Skeletal muscle tissue (tissue), 3 donors: ENCODE measurements at regions not wholly inside any gene's neighbourhood (a gene's known extent, or its start where the extent isn't known, plus 50 kb on each side); places are given as distances from the start of the nearest gene placed in this dataset.

Experiments used
- H3K27ac ChIP-seq: one replicate; pipeline ENCODE4 v1.7.0; 2013; ENCODE audit warnings: mild to moderate bottlenecking, low read depth, low read length, inconsistent platforms
- H3K27me3 ChIP-seq, 3 donors: one replicate each; pipeline ENCODE4 v1.7.0; 2013; ENCODE audit warnings: low read length in 3 of 3; ENCODE audit not compliant: control insufficient read depth in 3 of 3, insufficient read depth in 3 of 3
- H3K36me3 ChIP-seq, 3 donors: one replicate each; pipeline ENCODE4 v1.7.0; 2013; ENCODE audit warnings: low read length in 3 of 3; ENCODE audit not compliant: control insufficient read depth in 3 of 3, insufficient read depth in 3 of 3
- H3K4me1 ChIP-seq, 3 donors: one replicate each; pipeline ENCODE4 v1.7.0; 2013; ENCODE audit warnings: low read length in 3 of 3, mild to moderate bottlenecking in 3 of 3; ENCODE audit not compliant: control insufficient read depth in 3 of 3, insufficient read depth in 3 of 3
- H3K4me3 ChIP-seq, 3 donors: one replicate each; pipeline ENCODE4 v1.7.0; 2013; ENCODE audit warnings: low read length in 3 of 3
- H3K9ac ChIP-seq, 3 donors: one replicate each; pipeline ENCODE4 v1.7.0; 2013; ENCODE audit warnings: low read length in 3 of 3, mild to moderate bottlenecking in 3 of 3, moderate library complexity in 2 of 3, low read depth in 1 of 3
- H3K9me3 ChIP-seq, 3 donors: one replicate each; pipeline ENCODE4 v1.7.0; 2013; ENCODE audit warnings: low read length in 3 of 3; ENCODE audit not compliant: control insufficient read depth in 3 of 3
- donor health status: Osteomylitis.

GRCh38 chr2:163177592-163177991 is 339.0 kb upstream of the KCNH7 start:
- Histone ChIP-seq H3K27ac (no peak overlapping the region), H3K4me3 (no peak overlapping the region), H3K36me3 (no peaks in the 10 kb centered on the region)

GRCh38 chr2:163175294-163175693 is 336.7 kb upstream of the KCNH7 start:
- H3K9ac ChIP-seq, result no peak overlapping the region
- H3K36me3 ChIP-seq, result no peaks in the 10 kb centered on the region
- no peak overlapping the region for H3K27ac ChIP-seq
- H3K9me3 ChIP-seq, result no peaks in the 10 kb centered on the region
- no peaks in the 10 kb centered on the region for H3K4me1 ChIP-seq
- H3K27me3 ChIP-seq, result no peaks in the 10 kb centered on the region
- no peak overlapping the region for H3K4me3 ChIP-seq

More at GRCh38 chr2:163177592-163177991, 339.0 kb upstream of the KCNH7 start:
- Histone ChIP-seq H3K9ac (no peak overlapping the region), H3K9me3 (no peaks in the 10 kb centered on the region), H3K27me3 (no peaks in the 10 kb centered on the region), H3K4me1 (no peaks in the 10 kb centered on the region)

GRCh38 chr2:163173591-163173990 is 335.0 kb upstream of the KCNH7 start:
- H3K9ac ChIP-seq, result no peak overlapping the region
- no peak overlapping the region for H3K4me3 ChIP-seq
- no peaks in the 10 kb centered on the region for H3K36me3 ChIP-seq
- no peaks in the 10 kb centered on the region for H3K4me1 ChIP-seq
- H3K27me3 ChIP-seq, result no peaks in the 10 kb centered on the region
- no peak overlapping the region for H3K27ac ChIP-seq
- no peaks in the 10 kb centered on the region for H3K9me3 ChIP-seq

GRCh38 chr2:163171786-163172530 is 333.4 kb upstream of the KCNH7 start:
- no peak overlapping the region for H3K27ac ChIP-seq
- no peaks in the 10 kb centered on the region for H3K4me1 ChIP-seq
- no peaks in the 10 kb centered on the region for H3K9me3 ChIP-seq
- no peak overlapping the region for H3K9ac ChIP-seq
- no peaks in the 10 kb centered on the region for H3K27me3 ChIP-seq
- H3K36me3 ChIP-seq, result no peaks in the 10 kb centered on the region
- H3K4me3 ChIP-seq, result no peak overlapping the region

GRCh38 chr2:163157891-163158496 is 319.4 kb upstream of the KCNH7 start:
- Histone ChIP-seq H3K36me3 (no peaks in the 10 kb centered on the region), H3K27me3 (no peaks in the 10 kb centered on the region), H3K4me3 (no peak overlapping the region), H3K4me1 (no peaks in the 10 kb centered on the region), H3K9ac (no peak overlapping the region), H3K9me3 (no peaks in the 10 kb centered on the region), H3K27ac (no peak overlapping the region)

- Histone ChIP-seq H3K27ac (no peak overlapping the region), H3K27me3 (no peaks in the 10 kb centered on the region), H3K9me3 (no peaks in the 10 kb centered on the region)
Measured at GRCh38 chr2:163157411-163157810, 318.8 kb upstream of the KCNH7 start.

GRCh38 chr2:163155925-163156324 is 317.4 kb upstream of the KCNH7 start:
- Histone ChIP-seq H3K27me3 (no peaks in the 10 kb centered on the region), H3K9me3 (no peaks in the 10 kb centered on the region), H3K36me3 (no peaks in the 10 kb centered on the region), H3K4me1 (no peaks in the 10 kb centered on the region), H3K27ac (no peak overlapping the region), H3K9ac (no peak overlapping the region), H3K4me3 (no peak overlapping the region)

More at GRCh38 chr2:163157411-163157810, 318.8 kb upstream of the KCNH7 start:
- no peak overlapping the region for H3K9ac ChIP-seq
- no peak overlapping the region for H3K4me3 ChIP-seq
- H3K4me1 ChIP-seq, result no peaks in the 10 kb centered on the region
- H3K36me3 ChIP-seq, result no peaks in the 10 kb centered on the region

GRCh38 chr2:163155279-163155883 is 316.8 kb upstream of the KCNH7 start:
- H3K9me3 ChIP-seq, result no peaks in the 10 kb centered on the region
- no peak overlapping the region for H3K4me3 ChIP-seq
- no peak overlapping the region for H3K9ac ChIP-seq
- no peaks in the 10 kb centered on the region for H3K36me3 ChIP-seq
- no peaks in the 10 kb centered on the region for H3K4me1 ChIP-seq
- H3K27ac ChIP-seq, result no peak overlapping the region
- H3K27me3 ChIP-seq, result no peaks in the 10 kb centered on the region

- H3K4me3 ChIP-seq, result no peak overlapping the region
- H3K9me3 ChIP-seq, result no peaks in the 10 kb centered on the region
- H3K9ac ChIP-seq, result no peak overlapping the region
- H3K36me3 ChIP-seq, result no peaks in the 10 kb centered on the region
- no peak overlapping the region for H3K27ac ChIP-seq
- H3K27me3 ChIP-seq, result no peaks in the 10 kb centered on the region
- H3K4me1 ChIP-seq, result no peaks in the 10 kb centered on the region
Measured at GRCh38 chr2:163142618-163143017, 304.1 kb upstream of the KCNH7 start.

- H3K36me3 ChIP-seq, result no peaks in the 10 kb centered on the region
- H3K4me3 ChIP-seq, result no peak overlapping the region
- no peaks in the 10 kb centered on the region for H3K27me3 ChIP-seq
- H3K9ac ChIP-seq, result no peak overlapping the region
- H3K27ac ChIP-seq, result no peak overlapping the region
- H3K4me1 ChIP-seq, result no peaks in the 10 kb centered on the region
- no peaks in the 10 kb centered on the region for H3K9me3 ChIP-seq
Measured at GRCh38 chr2:163138947-163139346, 300.4 kb upstream of the KCNH7 start.
